ENCODE measurements at regions not wholly inside any gene's neighbourhood (a gene's known extent, or its start where the extent isn't known, plus 50 kb on each side); places are given as distances from the start of the nearest gene placed in this dataset.

DNA sequence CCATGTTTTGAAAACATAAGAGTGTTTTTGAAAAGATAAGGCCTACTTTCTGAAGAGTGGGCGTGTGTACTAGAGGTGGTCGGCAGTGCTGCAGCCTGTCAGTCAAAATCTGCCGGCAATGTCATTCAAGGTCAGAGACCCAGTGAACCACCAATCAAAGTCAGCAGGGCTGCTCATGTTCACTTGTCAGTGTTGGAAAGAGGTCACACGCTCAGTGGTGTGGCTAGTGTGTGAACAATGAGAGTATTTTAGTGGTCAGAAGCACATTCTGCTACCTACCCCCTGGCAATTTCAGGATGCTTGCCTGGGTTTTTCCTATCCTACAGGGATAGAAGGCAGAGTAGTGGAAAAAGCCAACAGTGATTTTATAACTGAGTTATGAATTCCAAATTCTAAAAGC lies 278.5 kb upstream of the ONECUT1 start:
- no CpG with 5 or more reads among the region's 4 CpGs for WGBS (ENCODE audit: extremely low coverage, insufficient read length, low lambda C conversion rate)
- no peak overlapping the region for H3T11ph ChIP-seq (ENCODE audit: low read length)
- H4K91ac ChIP-seq (ENCODE audit: insufficient read length, low read depth, low read length) = no peak overlapping the region
- no peak overlapping the region for H4K8ac ChIP-seq (replicated peaks; ENCODE audit: insufficient read length, low read depth, low read length)
- H4K5ac ChIP-seq (ENCODE audit: insufficient read length, low read depth, low read length) = no peak overlapping the region
- no peak for DNase-seq
- Mint-ChIP-seq H3K4me3 (no peak overlapping the region), H3K27me3 (ENCODE audit: low read depth) (no peaks in the 10 kb centered on the region; the same call in 1 of the 2 replicates), H3K27ac (peak overlapping the region in 1 of 3 experiments; percentile 15; a peak in 1 of 7 replicates), H3K9me3 (no peaks in the 10 kb centered on the region), H3K36me3 (ENCODE audit: insufficient read depth in 1 of 3, low read depth in 3 of 3) (no peaks in the 10 kb centered on the region), H3K4me1 (peaks cover 2 to 7% of the 10 kb centered on the region in 2 experiments; a peak in 3 of 4 replicates)
- H3K23ac ChIP-seq (ENCODE audit: insufficient read length, low read depth, low read length) = no peak overlapping the region
- TF ChIP-seq, protein P1, sequence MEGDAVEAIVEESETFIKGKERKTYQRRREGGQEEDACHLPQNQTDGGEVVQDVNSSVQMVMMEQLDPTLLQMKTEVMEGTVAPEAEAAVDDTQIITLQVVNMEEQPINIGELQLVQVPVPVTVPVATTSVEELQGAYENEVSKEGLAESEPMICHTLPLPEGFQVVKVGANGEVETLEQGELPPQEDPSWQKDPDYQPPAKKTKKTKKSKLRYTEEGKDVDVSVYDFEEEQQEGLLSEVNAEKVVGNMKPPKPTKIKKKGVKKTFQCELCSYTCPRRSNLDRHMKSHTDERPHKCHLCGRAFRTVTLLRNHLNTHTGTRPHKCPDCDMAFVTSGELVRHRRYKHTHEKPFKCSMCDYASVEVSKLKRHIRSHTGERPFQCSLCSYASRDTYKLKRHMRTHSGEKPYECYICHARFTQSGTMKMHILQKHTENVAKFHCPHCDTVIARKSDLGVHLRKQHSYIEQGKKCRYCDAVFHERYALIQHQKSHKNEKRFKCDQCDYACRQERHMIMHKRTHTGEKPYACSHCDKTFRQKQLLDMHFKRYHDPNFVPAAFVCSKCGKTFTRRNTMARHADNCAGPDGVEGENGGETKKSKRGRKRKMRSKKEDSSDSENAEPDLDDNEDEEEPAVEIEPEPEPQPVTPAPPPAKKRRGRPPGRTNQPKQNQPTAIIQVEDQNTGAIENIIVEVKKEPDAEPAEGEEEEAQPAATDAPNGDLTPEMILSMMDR (conservative IDR thresholded peaks at IDR 0.05) = no peak
- H4K20me1 ChIP-seq (ENCODE audit: control insufficient read depth, insufficient read depth, insufficient read length) = no peaks in the 10 kb centered on the region
- H2BK12ac ChIP-seq (ENCODE audit: insufficient read length, low read depth, low read length) = no peak overlapping the region
- H3K23me2 ChIP-seq (ENCODE audit: insufficient read length, low read depth, low read length, poor library complexity, severe bottlenecking) = no peaks in the 10 kb centered on the region
- H2AFZ ChIP-seq (ENCODE audit: low read length) = no peak overlapping the region
- no peak overlapping the region for H3K18ac ChIP-seq (ENCODE audit: insufficient read length, low read depth, low read length)
- H3K4me1 ChIP-seq (ENCODE audit: insufficient read depth, low read length) = no peaks in the 10 kb centered on the region
- H2BK15ac ChIP-seq (ENCODE audit: low read depth, low read length) = no peak overlapping the region
- no peaks in the 10 kb centered on the region for H3K9me3 ChIP-seq (ENCODE audit: control insufficient read depth, low read depth, low read length)
- no peak overlapping the region for H2BK5ac ChIP-seq (ENCODE audit: insufficient read length, low read length)
- no peak overlapping the region for H3K4me2 ChIP-seq (ENCODE audit: insufficient read depth, insufficient read length, low read length)
- H3K9ac ChIP-seq (ENCODE audit: extremely low read depth, insufficient read length, low read length) = no peak overlapping the region
- H3K27ac ChIP-seq (ENCODE audit: insufficient read length, low read depth, low read length) = no peak overlapping the region
- no peaks in the 10 kb centered on the region for H3K27me3 ChIP-seq (ENCODE audit: insufficient read depth, low read length)
- H3K79me2 ChIP-seq (ENCODE audit: insufficient read depth, low read length) = no peaks in the 10 kb centered on the region
- H3K56ac ChIP-seq (ENCODE audit: insufficient read length, low read depth, low read length) = no peak overlapping the region
- H3K4ac ChIP-seq (ENCODE audit: low read depth, low read length) = no peak overlapping the region
- H2BK20ac ChIP-seq (ENCODE audit: low read depth, low read length, poor library complexity, severe bottlenecking) = no peak overlapping the region
- no peak overlapping the region for H3K14ac ChIP-seq (ENCODE audit: insufficient read depth, low read length)
- no peak overlapping the region for H2BK120ac ChIP-seq (ENCODE audit: low read depth, low read length, poor library complexity, severe bottlenecking)
- H2AK5ac ChIP-seq (ENCODE audit: insufficient read length, low read length) = no peak overlapping the region
- H3K79me1 ChIP-seq (ENCODE audit: insufficient read depth, low read depth, low read length, poor library complexity, severe bottlenecking) = no peaks in the 10 kb centered on the region
